ENCODE measurements at regions not wholly inside any gene's neighbourhood (a gene's known extent, or its start where the extent isn't known, plus 50 kb on each side); places are given as distances from the start of the nearest gene placed in this dataset.

GRCh38 chr4:126807132-126807531, 825.6 kb upstream of the INTU start:
- Histone ChIP-seq H3K27ac (ENCODE audit: low read depth in 1 of 2, low read length in 1 of 2) (no peak overlapping the region), H3K27me3 (ENCODE audit: control insufficient read depth in 2 of 2, insufficient read depth in 1 of 2, low read length in 1 of 2) (no peaks in the 10 kb centered on the region), H3K4me1 (ENCODE audit: control insufficient read depth in 2 of 2, insufficient read depth in 2 of 2, low read length in 2 of 2) (no peaks in the 10 kb centered on the region), H3K9me3 (ENCODE audit: control insufficient read depth in 2 of 2, insufficient read depth in 1 of 2, low read length in 1 of 2) (no peaks in the 10 kb centered on the region), H3K36me3 (ENCODE audit: control insufficient read depth in 2 of 2, insufficient read depth in 2 of 2, low read length in 1 of 2) (no peaks in the 10 kb centered on the region), H3K4me3 (ENCODE audit: low read length in 2 of 2) (no peak overlapping the region)
- no peak for DNase-seq (ENCODE audit: low read depth in 6 of 9, low spot score in 9 of 9)
- 83% methylated on average over 1 of the region's 1 CpG for WGBS

GRCh38 chr4:126812076-126812475, 820.7 kb upstream of the INTU start:
- peaks cover 0 to 7% of the 10 kb centered on the region in 2 donors for H3K9me3 ChIP-seq (ENCODE audit: control insufficient read depth in 2 of 2, insufficient read depth in 1 of 2, low read length in 1 of 2)
- no peaks in the 10 kb centered on the region for H3K4me1 ChIP-seq (ENCODE audit: control insufficient read depth in 2 of 2, insufficient read depth in 2 of 2, low read length in 2 of 2)

GRCh38 chr4:126820631-126821030, 812.1 kb upstream of the INTU start:
- Histone ChIP-seq H3K4me1 (ENCODE audit: control insufficient read depth in 2 of 2, insufficient read depth in 2 of 2, low read length in 2 of 2) (no peaks in the 10 kb centered on the region), H3K9me3 (ENCODE audit: control insufficient read depth in 2 of 2, insufficient read depth in 1 of 2, low read length in 1 of 2) (peaks cover 0 to 7% of the 10 kb centered on the region in 2 donors), H3K4me3 (ENCODE audit: low read length in 2 of 2) (no peak overlapping the region), H3K27me3 (ENCODE audit: control insufficient read depth in 2 of 2, insufficient read depth in 1 of 2, low read length in 1 of 2) (no peaks in the 10 kb centered on the region), H3K36me3 (ENCODE audit: control insufficient read depth in 2 of 2, insufficient read depth in 2 of 2, low read length in 1 of 2) (no peaks in the 10 kb centered on the region), H3K27ac (ENCODE audit: low read depth in 1 of 2, low read length in 1 of 2) (no peak overlapping the region)
- 95% methylated on average over 1 of the region's 1 CpG for WGBS
- no peak for DNase-seq (ENCODE audit: low read depth in 6 of 9, low spot score in 9 of 9)

More at GRCh38 chr4:126812076-126812475, 820.7 kb upstream of the INTU start:
- DNase-seq (ENCODE audit: low read depth in 6 of 9, low spot score in 9 of 9): no peak
- Histone ChIP-seq H3K4me3 (ENCODE audit: low read length in 2 of 2) (no peak overlapping the region), H3K36me3 (ENCODE audit: control insufficient read depth in 2 of 2, insufficient read depth in 2 of 2, low read length in 1 of 2) (no peaks in the 10 kb centered on the region), H3K27ac (ENCODE audit: low read depth in 1 of 2, low read length in 1 of 2) (no peak overlapping the region), H3K27me3 (ENCODE audit: control insufficient read depth in 2 of 2, insufficient read depth in 1 of 2, low read length in 1 of 2) (no peaks in the 10 kb centered on the region)

- WGBS: 89% methylated on average over 1 of the region's 1 CpG
- Histone ChIP-seq H3K9me3 (ENCODE audit: control insufficient read depth in 2 of 2, insufficient read depth in 1 of 2, low read length in 1 of 2) (peaks cover 0 to 7% of the 10 kb centered on the region in 2 donors), H3K4me1 (ENCODE audit: control insufficient read depth in 2 of 2, insufficient read depth in 2 of 2, low read length in 2 of 2) (no peaks in the 10 kb centered on the region), H3K27ac (ENCODE audit: low read depth in 1 of 2, low read length in 1 of 2) (no peak overlapping the region), H3K27me3 (ENCODE audit: control insufficient read depth in 2 of 2, insufficient read depth in 1 of 2, low read length in 1 of 2) (no peaks in the 10 kb centered on the region), H3K4me3 (ENCODE audit: low read length in 2 of 2) (no peak overlapping the region), H3K36me3 (ENCODE audit: control insufficient read depth in 2 of 2, insufficient read depth in 2 of 2, low read length in 1 of 2) (no peaks in the 10 kb centered on the region)
- no peak for DNase-seq (ENCODE audit: low read depth in 6 of 9, low spot score in 9 of 9)
Measured at GRCh38 chr4:126821152-126821551, 811.6 kb upstream of the INTU start.

GRCh38 chr4:126825083-126825482, 807.7 kb upstream of the INTU start:
- no peaks in the 10 kb centered on the region for H3K4me1 ChIP-seq (ENCODE audit: control insufficient read depth in 2 of 2, insufficient read depth in 2 of 2, low read length in 2 of 2)
- no peaks in the 10 kb centered on the region for H3K27me3 ChIP-seq (ENCODE audit: control insufficient read depth in 2 of 2, insufficient read depth in 1 of 2, low read length in 1 of 2)
- 82% methylated on average over 3 of the region's 3 CpGs for WGBS
- peaks cover 0 to 5% of the 10 kb centered on the region in 2 donors for H3K9me3 ChIP-seq (ENCODE audit: control insufficient read depth in 2 of 2, insufficient read depth in 1 of 2, low read length in 1 of 2)
- H3K27ac ChIP-seq (ENCODE audit: low read depth in 1 of 2, low read length in 1 of 2): no peak overlapping the region
- H3K36me3 ChIP-seq (ENCODE audit: control insufficient read depth in 2 of 2, insufficient read depth in 2 of 2, low read length in 1 of 2): no peaks in the 10 kb centered on the region
- no peak overlapping the region for H3K4me3 ChIP-seq (ENCODE audit: low read length in 2 of 2)
- DNase-seq (ENCODE audit: low read depth in 6 of 9, low spot score in 9 of 9): no peak

GRCh38 chr4:126827669-126828068, 805.1 kb upstream of the INTU start:
- Histone ChIP-seq H3K27ac (ENCODE audit: low read depth in 1 of 2, low read length in 1 of 2) (no peak overlapping the region), H3K27me3 (ENCODE audit: control insufficient read depth in 2 of 2, insufficient read depth in 1 of 2, low read length in 1 of 2) (no peaks in the 10 kb centered on the region), H3K4me1 (ENCODE audit: control insufficient read depth in 2 of 2, insufficient read depth in 2 of 2, low read length in 2 of 2) (no peaks in the 10 kb centered on the region), H3K9me3 (ENCODE audit: control insufficient read depth in 2 of 2, insufficient read depth in 1 of 2, low read length in 1 of 2) (peaks cover 0 to 16% of the 10 kb centered on the region in 2 donors), H3K36me3 (ENCODE audit: control insufficient read depth in 2 of 2, insufficient read depth in 2 of 2, low read length in 1 of 2) (no peaks in the 10 kb centered on the region), H3K4me3 (ENCODE audit: low read length in 2 of 2) (no peak overlapping the region)
- 93% methylated on average over 2 of the region's 2 CpGs for WGBS
- no peak for DNase-seq (ENCODE audit: low read depth in 6 of 9, low spot score in 9 of 9)

GRCh38 chr4:126834854-126835253, 797.9 kb upstream of the INTU start:
- no peak for DNase-seq (ENCODE audit: low read depth in 6 of 9, low spot score in 9 of 9)
- no peak overlapping the region for H3K4me3 ChIP-seq (ENCODE audit: low read length in 2 of 2)
- peaks cover 0 to 15% of the 10 kb centered on the region in 2 donors for H3K9me3 ChIP-seq (ENCODE audit: control insufficient read depth in 2 of 2, insufficient read depth in 1 of 2, low read length in 1 of 2)
- no peaks in the 10 kb centered on the region for H3K4me1 ChIP-seq (ENCODE audit: control insufficient read depth in 2 of 2, insufficient read depth in 2 of 2, low read length in 2 of 2)
- H3K36me3 ChIP-seq (ENCODE audit: control insufficient read depth in 2 of 2, insufficient read depth in 2 of 2, low read length in 1 of 2): no peaks in the 10 kb centered on the region
- no peak overlapping the region for H3K27ac ChIP-seq (ENCODE audit: low read depth in 1 of 2, low read length in 1 of 2)
- no peaks in the 10 kb centered on the region for H3K27me3 ChIP-seq (ENCODE audit: control insufficient read depth in 2 of 2, insufficient read depth in 1 of 2, low read length in 1 of 2)

- Histone ChIP-seq H3K4me3 (ENCODE audit: low read length in 2 of 2) (no peak overlapping the region), H3K36me3 (ENCODE audit: control insufficient read depth in 2 of 2, insufficient read depth in 2 of 2, low read length in 1 of 2) (no peaks in the 10 kb centered on the region), H3K4me1 (ENCODE audit: control insufficient read depth in 2 of 2, insufficient read depth in 2 of 2, low read length in 2 of 2) (no peaks in the 10 kb centered on the region), H3K9me3 (ENCODE audit: control insufficient read depth in 2 of 2, insufficient read depth in 1 of 2, low read length in 1 of 2) (peaks cover 0 to 18% of the 10 kb centered on the region in 2 donors), H3K27me3 (ENCODE audit: control insufficient read depth in 2 of 2, insufficient read depth in 1 of 2, low read length in 1 of 2) (no peaks in the 10 kb centered on the region), H3K27ac (ENCODE audit: low read depth in 1 of 2, low read length in 1 of 2) (no peak overlapping the region)
- DNase-seq (ENCODE audit: low read depth in 6 of 9, low spot score in 9 of 9): no peak
- WGBS: 86% methylated on average over 3 of the region's 3 CpGs
Measured at GRCh38 chr4:126838941-126839679, 793.6 kb upstream of the INTU start.

GRCh38 chr4:126843492-126844067, 789.2 kb upstream of the INTU start:
- no peaks in the 10 kb centered on the region for H3K4me1 ChIP-seq (ENCODE audit: control insufficient read depth in 2 of 2, insufficient read depth in 2 of 2, low read length in 2 of 2)
- no peak overlapping the region for H3K4me3 ChIP-seq (ENCODE audit: low read length in 2 of 2)
- no peaks in the 10 kb centered on the region for H3K36me3 ChIP-seq (ENCODE audit: control insufficient read depth in 2 of 2, insufficient read depth in 2 of 2, low read length in 1 of 2)
- no peak for DNase-seq (ENCODE audit: low read depth in 6 of 9, low spot score in 9 of 9)
- H3K27ac ChIP-seq (ENCODE audit: low read depth in 1 of 2, low read length in 1 of 2): no peak overlapping the region
- H3K27me3 ChIP-seq (ENCODE audit: control insufficient read depth in 2 of 2, insufficient read depth in 1 of 2, low read length in 1 of 2): no peaks in the 10 kb centered on the region
- peaks cover 0 to 16% of the 10 kb centered on the region in 2 donors for H3K9me3 ChIP-seq (ENCODE audit: control insufficient read depth in 2 of 2, insufficient read depth in 1 of 2, low read length in 1 of 2)
- 92% methylated on average over 5 of the region's 5 CpGs for WGBS
